Osteoblast (primary cell): ENCODE measurements at regions not wholly inside any gene's neighbourhood (a gene's known extent, or its start where the extent isn't known, plus 50 kb on each side); places are given as distances from the start of the nearest gene placed in this dataset.

Experiments
- DNase-seq: peaks from one replicate; pipeline ENCODE4 v3.0.0; 2011; ENCODE audit warnings: low spot score, mixed read lengths; ENCODE audit not compliant: insufficient read length; ENCODE audit errors: missing footprints
- H2AFZ ChIP-seq: 2 replicates; pipeline ENCODE4 v1.6.0; 2011; ENCODE audit warnings: mild to moderate bottlenecking, low read length
- H3K27ac ChIP-seq: 2 replicates; pipeline ENCODE4 v1.5.1; 2011; ENCODE audit warnings: mild to moderate bottlenecking, low read depth, low read length, moderate library complexity
- H3K27me3 ChIP-seq: 2 replicates; pipeline ENCODE4 v1.6.0; 2012; ENCODE audit warnings: mild to moderate bottlenecking, control low read depth, inconsistent platforms, low read length, moderate library complexity; ENCODE audit not compliant: insufficient read depth
- H3K36me3 ChIP-seq: 2 replicates; pipeline ENCODE4 v1.5.1; 2011; ENCODE audit warnings: mild to moderate bottlenecking, low read length, control low read depth, moderate library complexity; ENCODE audit not compliant: insufficient read depth
- H3K4me1 ChIP-seq: 2 replicates; pipeline ENCODE4 v1.5.1; 2011; ENCODE audit warnings: mild to moderate bottlenecking, low read length, control low read depth, moderate library complexity; ENCODE audit not compliant: insufficient read depth
- H3K4me2 ChIP-seq: 2 replicates; pipeline ENCODE4 v1.6.0; 2011; ENCODE audit warnings: mild to moderate bottlenecking, low read length; ENCODE audit not compliant: insufficient read depth
- H3K4me3 ChIP-seq: fragments of 200-600 bp; sonication (generic); 3 replicates; pipeline ENCODE4 v1.5.1; 2012; ENCODE audit warnings: mild to moderate bottlenecking, low read length, inconsistent platforms; ENCODE audit not compliant: insufficient read depth
- H3K79me2 ChIP-seq: 2 replicates; pipeline ENCODE4 v1.6.0; 2012; ENCODE audit warnings: mild to moderate bottlenecking, low read length, control low read depth, inconsistent platforms; ENCODE audit not compliant: insufficient read depth
- H3K9me3 ChIP-seq: 2 replicates; pipeline ENCODE4 v1.5.1; 2011; ENCODE audit warnings: low read depth, low read length, control low read depth
- H4K20me1 ChIP-seq: 2 replicates; pipeline ENCODE4 v1.6.0; 2012; ENCODE audit warnings: mild to moderate bottlenecking, low read length, control low read depth; ENCODE audit not compliant: insufficient read depth
- TF ChIP-seq, protein P1 (sequence below): IDR thresholded peaks from 2 replicates; pipeline ENCODE4 v1.5.1; 2011; ENCODE audit warnings: mild to moderate bottlenecking, low read depth, low read length, moderate library complexity; ENCODE audit errors: extremely low read depth

DNA sequence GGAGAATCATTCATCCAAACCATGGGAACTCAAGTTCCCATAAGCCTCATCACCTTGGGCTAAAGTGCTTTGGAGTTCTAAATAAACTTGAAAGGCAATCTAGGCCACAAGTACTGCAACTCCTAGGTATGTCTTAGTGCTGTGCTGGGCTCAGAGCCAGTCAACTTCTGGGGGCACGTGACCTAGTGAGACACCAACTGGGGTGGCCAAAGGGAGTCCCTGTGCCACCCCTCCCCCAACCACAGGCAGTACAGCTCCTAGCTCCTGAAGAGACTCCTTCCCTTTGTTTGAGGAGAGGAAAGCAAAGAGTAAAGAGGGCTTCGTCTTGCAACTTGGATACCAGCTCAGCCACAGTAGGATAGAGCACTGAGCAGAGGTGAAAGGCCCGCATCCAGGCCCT is 154.2 kb upstream of the IL1RAPL2 start:
- no peaks in the 10 kb centered on the region for H3K4me1 ChIP-seq
- no peaks in the 10 kb centered on the region for H4K20me1 ChIP-seq
- H3K4me3 ChIP-seq = no peak overlapping the region
- TF ChIP-seq, protein P1, sequence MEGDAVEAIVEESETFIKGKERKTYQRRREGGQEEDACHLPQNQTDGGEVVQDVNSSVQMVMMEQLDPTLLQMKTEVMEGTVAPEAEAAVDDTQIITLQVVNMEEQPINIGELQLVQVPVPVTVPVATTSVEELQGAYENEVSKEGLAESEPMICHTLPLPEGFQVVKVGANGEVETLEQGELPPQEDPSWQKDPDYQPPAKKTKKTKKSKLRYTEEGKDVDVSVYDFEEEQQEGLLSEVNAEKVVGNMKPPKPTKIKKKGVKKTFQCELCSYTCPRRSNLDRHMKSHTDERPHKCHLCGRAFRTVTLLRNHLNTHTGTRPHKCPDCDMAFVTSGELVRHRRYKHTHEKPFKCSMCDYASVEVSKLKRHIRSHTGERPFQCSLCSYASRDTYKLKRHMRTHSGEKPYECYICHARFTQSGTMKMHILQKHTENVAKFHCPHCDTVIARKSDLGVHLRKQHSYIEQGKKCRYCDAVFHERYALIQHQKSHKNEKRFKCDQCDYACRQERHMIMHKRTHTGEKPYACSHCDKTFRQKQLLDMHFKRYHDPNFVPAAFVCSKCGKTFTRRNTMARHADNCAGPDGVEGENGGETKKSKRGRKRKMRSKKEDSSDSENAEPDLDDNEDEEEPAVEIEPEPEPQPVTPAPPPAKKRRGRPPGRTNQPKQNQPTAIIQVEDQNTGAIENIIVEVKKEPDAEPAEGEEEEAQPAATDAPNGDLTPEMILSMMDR = no peak
- no peaks in the 10 kb centered on the region for H3K9me3 ChIP-seq
- no peaks in the 10 kb centered on the region for H3K27me3 ChIP-seq
- no peaks in the 10 kb centered on the region for H3K36me3 ChIP-seq
- H3K79me2 ChIP-seq = no peaks in the 10 kb centered on the region
- H3K27ac ChIP-seq = no peak overlapping the region
- no peak overlapping the region for H3K4me2 ChIP-seq
- DNase-seq = no peak
- H2AFZ ChIP-seq = no peak overlapping the region

DNA sequence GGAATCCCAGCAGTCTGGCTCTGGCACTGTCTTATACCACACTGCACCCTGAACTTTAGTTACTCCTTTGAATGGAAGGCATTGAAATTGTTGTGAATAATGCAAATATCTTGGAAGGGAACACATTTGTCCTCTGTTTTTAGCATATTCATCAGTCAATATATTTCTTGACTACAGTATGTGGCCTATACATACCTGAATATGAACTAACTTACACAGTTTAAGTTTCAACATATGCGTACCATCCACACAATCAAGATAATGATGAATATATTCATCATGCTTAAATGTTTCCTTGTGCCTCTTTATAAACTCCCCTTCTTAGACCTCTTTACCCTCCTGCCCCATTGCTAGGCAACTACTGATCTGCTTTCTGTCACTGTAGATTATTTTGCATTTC is 145.7 kb upstream of the ESX1 start:
- no peaks in the 10 kb centered on the region for H3K79me2 ChIP-seq
- DNase-seq = no peak
- no peaks in the 10 kb centered on the region for H3K36me3 ChIP-seq
- H3K4me2 ChIP-seq = no peak overlapping the region
- no peaks in the 10 kb centered on the region for H3K27me3 ChIP-seq
- TF ChIP-seq, protein P1 = no peak
- no peaks in the 10 kb centered on the region for H3K4me1 ChIP-seq
- H4K20me1 ChIP-seq = no peaks in the 10 kb centered on the region
- no peak overlapping the region for H3K27ac ChIP-seq
- H3K4me3 ChIP-seq = no peak overlapping the region
- H3K9me3 ChIP-seq = no peaks in the 10 kb centered on the region
- H2AFZ ChIP-seq = no peak overlapping the region

DNA sequence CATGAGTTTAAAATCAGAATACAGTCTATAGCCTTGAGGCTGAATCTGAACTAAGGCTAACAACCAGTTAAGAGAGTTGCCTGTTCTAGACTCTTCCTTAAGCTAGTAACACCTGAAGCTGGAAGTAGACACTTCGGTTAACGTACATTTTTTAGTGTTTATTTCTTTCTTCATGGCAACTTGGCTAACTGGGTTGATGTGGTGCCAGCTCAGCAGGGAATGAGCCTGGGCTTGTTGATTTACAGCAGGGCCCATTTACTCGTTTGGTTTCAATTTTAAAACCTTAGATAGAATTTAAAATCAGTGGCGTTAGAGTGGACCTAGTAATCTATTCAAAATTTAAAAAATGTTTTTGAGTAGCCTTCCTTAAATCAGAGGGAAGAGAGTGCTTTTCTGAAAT is 137.6 kb upstream of the ESX1 start:
- no peak overlapping the region for H3K27ac ChIP-seq
- DNase-seq = no peak
- peaks cover 22% of the 10 kb centered on the region for H3K27me3 ChIP-seq
- no peak overlapping the region for H3K4me2 ChIP-seq
- TF ChIP-seq, protein P1 = no peak
- no peaks in the 10 kb centered on the region for H3K36me3 ChIP-seq
- H3K4me1 ChIP-seq = no peaks in the 10 kb centered on the region
- no peak overlapping the region for H3K4me3 ChIP-seq
- no peaks in the 10 kb centered on the region for H3K79me2 ChIP-seq
- H2AFZ ChIP-seq = no peak overlapping the region
- no peaks in the 10 kb centered on the region for H3K9me3 ChIP-seq
- no peaks in the 10 kb centered on the region for H4K20me1 ChIP-seq

DNA sequence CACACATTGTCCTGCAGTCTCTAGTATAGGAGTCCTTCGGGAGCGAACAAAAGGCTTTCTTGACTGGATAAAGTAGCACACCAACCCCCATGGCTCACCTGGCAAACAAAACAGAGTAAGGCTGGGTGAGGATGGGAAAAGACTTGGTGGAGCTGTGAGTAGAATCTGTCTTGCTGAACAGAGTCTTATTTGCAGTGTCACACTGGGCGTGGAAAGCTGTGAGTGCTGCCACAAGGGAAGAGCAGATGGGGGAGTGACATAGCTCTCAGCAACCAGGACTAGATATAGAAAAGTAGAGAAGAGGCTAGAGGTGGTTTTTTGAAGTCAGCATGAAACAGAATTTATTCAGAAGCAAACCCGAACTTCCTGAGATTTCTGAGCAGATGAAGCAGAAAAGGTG is 137.2 kb upstream of the ESX1 start:
- H3K27me3 ChIP-seq = peaks cover 22% of the 10 kb centered on the region
- H4K20me1 ChIP-seq = no peaks in the 10 kb centered on the region
- H2AFZ ChIP-seq = no peak overlapping the region
- H3K27ac ChIP-seq = no peak overlapping the region
- no peaks in the 10 kb centered on the region for H3K36me3 ChIP-seq
- DNase-seq = no peak
- H3K9me3 ChIP-seq = no peaks in the 10 kb centered on the region
- H3K79me2 ChIP-seq = no peaks in the 10 kb centered on the region
- no peak overlapping the region for H3K4me2 ChIP-seq
- H3K4me1 ChIP-seq = no peaks in the 10 kb centered on the region
- no peak overlapping the region for H3K4me3 ChIP-seq
- TF ChIP-seq, protein P1 = no peak
